ENCODE measurements at regions not wholly inside any gene's neighbourhood (a gene's known extent, or its start where the extent isn't known, plus 50 kb on each side); places are given as distances from the start of the nearest gene placed in this dataset.

- TF ChIP-seq CTCF (IDR thresholded peaks at IDR 0.05; ENCODE audit: insufficient read depth, low read depth, low read length): no peak
- no peak for TF ChIP-seq EZH2 (IDR thresholded peaks at IDR 0.05; ENCODE audit: insufficient read depth, low read length)
Observed at GRCh38 chr13:106686163-106686562, 118.2 kb upstream of the ARGLU1 start.

Measured in astrocyte (in vitro differentiated cells and primary cell).